Esophagus squamous epithelium (tissue), 5 donors: ENCODE measurements at regions not wholly inside any gene's neighbourhood (a gene's known extent, or its start where the extent isn't known, plus 50 kb on each side); places are given as distances from the start of the nearest gene placed in this dataset.
A peak's percentile ranks its signal among the peaks of the same experiment; 100 is the strongest.

Source experiments
- DNase-seq: peaks from one replicate; lab custom pipeline; 2025; lab: John Stamatoyannopoulos, UW
- H3K27ac ChIP-seq, 4 donors: fragments of 200-600 bp; sonication (generic); one replicate each; pipeline ENCODE4 v1.5.1; 2016 to 2019; ENCODE audit warnings: mild to moderate bottlenecking in 1 of 4
- H3K27me3 ChIP-seq, 4 donors: fragments of 200-600 bp; sonication (generic); 1 replicate in 3 of 4; 2 replicates in 1 of 4; pipeline versions ENCODE4 v1.5.1 to v1.6.0; 2017 to 2021; ENCODE audit warnings: antibody characterized with exemption in 1 of 4
- H3K36me3 ChIP-seq, 3 donors: fragments of 200-600 bp; sonication (generic); one replicate each; pipeline ENCODE4 v1.5.1; 2016 to 2019
- H3K4me1 ChIP-seq, 3 donors: fragments of 200-600 bp; sonication (generic); one replicate each; pipeline ENCODE4 v1.5.1; 2017 to 2019
- H3K4me3 ChIP-seq, 4 donors: fragments of 200-600 bp; sonication (generic); 1 replicate in 3 of 4; 2 replicates in 1 of 4; pipeline ENCODE4 v1.5.1; 2016 to 2019; ENCODE audit warnings: mild to moderate bottlenecking in 2 of 4, moderate library complexity in 1 of 4
- H3K9me3 ChIP-seq, 3 donors: fragments of 200-600 bp; sonication (generic); one replicate each; pipeline ENCODE4 v1.5.1; 2016 to 2019
- POLR2A ChIP-seq, 4 donors: fragments of 450-650 bp; IDR thresholded peaks; one replicate each; pipeline ENCODE4 v1.6.1; 2017; ENCODE audit warnings: antibody characterized with exemption in 4 of 4, mild to moderate bottlenecking in 4 of 4, moderate library complexity in 3 of 4
- WGBS, 2 donors: methylation state at CpG; one replicate each; pipeline ENCODE4 v1.1.5; 2018; 5-methylcytosine and 5-hydroxymethylcytosine counted together
- intact Hi-C: fragments of 100-400 bp; cut with DNase I; formaldehyde crosslinking; loops from one replicate; pipeline ENCODE4 v1.15.0; 2022
- TF ChIP-seq, protein P1 (sequence below), 6 experiments: fragments of 450-650 bp in 4 of 6; fragments of 200-600 bp in 2 of 6; sonication (generic) in 2 of 6; IDR thresholded peaks; one replicate each; pipeline ENCODE4 v1.5.1; 2016 to 2019; ENCODE audit warnings: antibody characterized with exemption in 6 of 6, mild to moderate bottlenecking in 4 of 6, moderate library complexity in 4 of 6
- donor health status: DM: yes; HTN: yes; CAD: no.

DNA sequence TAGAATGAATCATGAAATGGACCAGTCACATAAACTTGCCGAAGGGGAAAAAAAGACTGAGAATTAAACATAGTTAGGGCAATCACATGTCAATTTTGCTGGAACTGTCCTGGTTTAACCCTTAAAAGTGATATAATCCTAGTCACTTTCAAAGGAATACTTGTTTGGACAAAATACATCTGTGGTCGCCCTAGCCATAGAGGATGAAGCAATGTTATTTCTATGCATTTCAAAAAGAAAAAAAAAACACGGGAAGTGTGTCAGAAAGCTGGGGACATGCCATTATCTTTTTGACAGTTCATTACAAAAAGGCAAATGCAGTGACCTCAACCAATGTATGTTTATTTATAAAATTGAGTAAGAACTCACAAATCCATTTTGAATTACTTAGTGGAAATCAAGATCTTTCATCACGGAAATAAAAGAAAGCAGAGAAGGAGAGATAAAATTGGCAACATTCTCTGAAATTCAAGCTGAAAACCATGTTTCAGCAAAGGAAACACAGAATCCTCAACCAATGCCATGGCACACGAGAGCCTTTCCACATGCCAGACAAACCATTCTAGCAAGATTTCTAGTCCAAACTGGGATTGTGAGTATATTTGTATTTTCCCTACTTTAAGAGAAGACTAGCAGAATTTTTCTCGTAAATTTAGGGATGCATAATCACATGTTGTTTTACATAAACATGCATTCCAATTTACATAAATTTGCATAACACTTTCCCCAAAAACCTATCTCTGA is 854.3 kb upstream of the ACVR2A start:
- H3K36me3 ChIP-seq, result no peaks in the 10 kb centered on the region
- peaks cover 0 to 19% (median 4%) of the 10 kb centered on the region in 3 donors for H3K4me1 ChIP-seq
- no peak for TF ChIP-seq POLR2A (IDR thresholded peaks at IDR 0.05)
- TF ChIP-seq, protein P1, sequence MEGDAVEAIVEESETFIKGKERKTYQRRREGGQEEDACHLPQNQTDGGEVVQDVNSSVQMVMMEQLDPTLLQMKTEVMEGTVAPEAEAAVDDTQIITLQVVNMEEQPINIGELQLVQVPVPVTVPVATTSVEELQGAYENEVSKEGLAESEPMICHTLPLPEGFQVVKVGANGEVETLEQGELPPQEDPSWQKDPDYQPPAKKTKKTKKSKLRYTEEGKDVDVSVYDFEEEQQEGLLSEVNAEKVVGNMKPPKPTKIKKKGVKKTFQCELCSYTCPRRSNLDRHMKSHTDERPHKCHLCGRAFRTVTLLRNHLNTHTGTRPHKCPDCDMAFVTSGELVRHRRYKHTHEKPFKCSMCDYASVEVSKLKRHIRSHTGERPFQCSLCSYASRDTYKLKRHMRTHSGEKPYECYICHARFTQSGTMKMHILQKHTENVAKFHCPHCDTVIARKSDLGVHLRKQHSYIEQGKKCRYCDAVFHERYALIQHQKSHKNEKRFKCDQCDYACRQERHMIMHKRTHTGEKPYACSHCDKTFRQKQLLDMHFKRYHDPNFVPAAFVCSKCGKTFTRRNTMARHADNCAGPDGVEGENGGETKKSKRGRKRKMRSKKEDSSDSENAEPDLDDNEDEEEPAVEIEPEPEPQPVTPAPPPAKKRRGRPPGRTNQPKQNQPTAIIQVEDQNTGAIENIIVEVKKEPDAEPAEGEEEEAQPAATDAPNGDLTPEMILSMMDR (IDR thresholded peaks at IDR 0.05), result no peak
- intact Hi-C loops, result no loop called here
- H3K27me3 ChIP-seq, result no peaks in the 10 kb centered on the region
- WGBS, 2 donors, result 52 to 62% methylated on average over 6 of the region's 6 CpGs
- no peak overlapping the region for H3K4me3 ChIP-seq
- no peaks in the 10 kb centered on the region for H3K9me3 ChIP-seq
- no peak overlapping the region for H3K27ac ChIP-seq
- no peak for DNase-seq

DNA sequence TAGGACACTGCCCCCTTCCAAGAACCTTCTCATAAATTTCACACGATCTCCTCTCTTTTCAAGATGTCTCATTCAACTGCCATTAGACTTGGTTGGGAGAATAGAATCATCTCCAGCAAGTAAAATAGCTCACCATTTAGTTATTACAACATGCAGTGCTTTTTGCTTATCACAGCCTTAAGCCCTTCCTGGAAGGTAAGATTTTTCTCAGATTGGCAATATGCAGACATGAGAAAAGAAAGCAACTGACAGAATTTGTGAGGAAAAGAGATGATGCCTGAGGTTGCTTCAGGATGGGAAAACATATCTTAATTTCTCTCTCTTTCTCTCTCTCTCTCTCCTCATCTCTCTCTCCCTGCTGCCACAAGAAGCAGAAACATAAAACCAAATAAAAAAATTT is 855.1 kb upstream of the ACVR2A start:
- Histone ChIP-seq H3K27me3 (no peaks in the 10 kb centered on the region), H3K27ac (no peak overlapping the region), H3K4me3 (no peak overlapping the region), H3K9me3 (no peaks in the 10 kb centered on the region), H3K36me3 (no peaks in the 10 kb centered on the region), H3K4me1 (peaks cover 0 to 23% (median 6%) of the 10 kb centered on the region in 3 donors)
- no peak for DNase-seq
- TF ChIP-seq, protein P1 (IDR thresholded peaks at IDR 0.05), result no peak
- TF ChIP-seq POLR2A (IDR thresholded peaks at IDR 0.05), result no peak
- intact Hi-C loops, result no loop called here
- 83 to 84% methylated on average over 1 of the region's 1 CpG for WGBS, 2 donors

DNA sequence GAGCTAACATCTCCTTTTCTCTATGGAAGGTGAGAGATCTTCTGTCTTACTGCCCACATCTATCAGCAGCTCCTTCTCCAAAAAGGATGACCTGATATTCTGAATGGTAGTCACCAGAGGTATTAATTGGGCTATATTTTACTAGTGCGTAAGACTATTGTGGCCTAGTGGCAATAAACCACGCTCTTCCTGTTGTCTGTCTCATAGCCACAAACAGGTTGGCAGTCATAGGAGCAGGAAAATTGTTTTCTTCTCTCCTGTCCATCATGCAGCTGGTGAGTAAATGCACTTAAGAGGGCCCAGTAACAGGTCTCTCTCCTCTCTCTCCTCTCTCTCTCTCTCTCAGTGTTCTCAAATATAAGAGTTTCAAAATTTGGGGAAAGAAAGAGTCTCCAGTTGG is 856.8 kb upstream of the ACVR2A start:
- Histone ChIP-seq H3K27me3 (no peaks in the 10 kb centered on the region), H3K27ac (no peak overlapping the region), H3K36me3 (no peaks in the 10 kb centered on the region), H3K9me3 (no peaks in the 10 kb centered on the region), H3K4me1 (peaks cover 0 to 37% (median 9%) of the 10 kb centered on the region in 3 donors), H3K4me3 (no peak overlapping the region)
- intact Hi-C loops, result no loop called here
- DNase-seq, result no peak
- 77 to 91% methylated on average over 2 of the region's 2 CpGs for WGBS, 2 donors
- TF ChIP-seq POLR2A (IDR thresholded peaks at IDR 0.05), result no peak
- TF ChIP-seq, protein P1 (IDR thresholded peaks at IDR 0.05), result no peak

GRCh38 chr2:146986161-146986560 is 858.7 kb upstream of the ACVR2A start:
- TF ChIP-seq POLR2A (IDR thresholded peaks at IDR 0.05), result no peak
- TF ChIP-seq, protein P1 (IDR thresholded peaks at IDR 0.05), result no peak
- Histone ChIP-seq H3K4me3 (no peak overlapping the region), H3K36me3 (no peaks in the 10 kb centered on the region), H3K9me3 (no peaks in the 10 kb centered on the region), H3K27ac (peak overlapping the region; percentile 2 to 45 (median 32)), H3K27me3 (no peaks in the 10 kb centered on the region), H3K4me1 (peaks cover 0 to 51% (median 13%) of the 10 kb centered on the region in 3 donors)
- intact Hi-C loops, result no loop called here
- no peak for DNase-seq
- 8 to 11% methylated on average over 4 of the region's 4 CpGs for WGBS, 2 donors

- 23 to 24% methylated on average over 2 of the region's 2 CpGs for WGBS, 2 donors
- H3K4me1 ChIP-seq, result peaks cover 0 to 51% (median 13%) of the 10 kb centered on the region in 3 donors
- peak overlapping the region; percentile 2 to 45 (median 32) for H3K27ac ChIP-seq
- no peaks in the 10 kb centered on the region for H3K36me3 ChIP-seq
- H3K27me3 ChIP-seq, result no peaks in the 10 kb centered on the region
- no peaks in the 10 kb centered on the region for H3K9me3 ChIP-seq
- intact Hi-C loops, result no loop called here
- TF ChIP-seq, protein P1 (IDR thresholded peaks at IDR 0.05), result no peak
- no peak for TF ChIP-seq POLR2A (IDR thresholded peaks at IDR 0.05)
- H3K4me3 ChIP-seq, result no peak overlapping the region
- no peak for DNase-seq
These were observed 859.1 kb upstream of the ACVR2A start for GRCh38 chr2:146985753-146986152.
